Mesenchymal stem cell (in vitro differentiated cells and primary cell): ENCODE measurements at regions not wholly inside any gene's neighbourhood (a gene's known extent, or its start where the extent isn't known, plus 50 kb on each side); places are given as distances from the start of the nearest gene placed in this dataset.

Experiments
- DNase-seq: peaks from one replicate; pipeline ENCODE4 v3.0.0-alpha.2; 2013
- H2AFZ ChIP-seq: one replicate; pipeline ENCODE4 v1.6.1; 2013; ENCODE audit warnings: low read depth, mild to moderate bottlenecking, control low read depth, inconsistent platforms, low read length, moderate library complexity
- H2AK5ac ChIP-seq: 2 replicates; pipeline ENCODE4 v1.6.1; 2013; ENCODE audit warnings: low read length, moderate library complexity, mild to moderate bottlenecking, inconsistent platforms; ENCODE audit not compliant: severe bottlenecking
- H2BK120ac ChIP-seq: one replicate; pipeline ENCODE4 v1.6.1; 2013; ENCODE audit warnings: low read depth, mild to moderate bottlenecking, inconsistent platforms, low read length, moderate library complexity
- H2BK12ac ChIP-seq, 2 experiments: one replicate each; pipeline ENCODE4 v1.6.1; 2013; ENCODE audit warnings: inconsistent platforms in 2 of 2, low read length in 2 of 2, mild to moderate bottlenecking in 2 of 2, moderate library complexity in 2 of 2, control low read depth in 1 of 2
- H2BK15ac ChIP-seq: one replicate; pipeline ENCODE4 v1.6.1; 2013; ENCODE audit warnings: mild to moderate bottlenecking, low read depth, inconsistent platforms; ENCODE audit not compliant: poor library complexity, severe bottlenecking
- H2BK5ac ChIP-seq: 2 replicates; pipeline ENCODE4 v1.6.1; 2013; ENCODE audit warnings: low read depth, mild to moderate bottlenecking, low read length, control low read depth, inconsistent platforms; ENCODE audit not compliant: poor library complexity, severe bottlenecking
- H3K14ac ChIP-seq, 2 experiments: one replicate each; pipeline ENCODE4 v1.6.1; 2013; ENCODE audit warnings: inconsistent platforms in 2 of 2, low read length in 2 of 2, control low read depth in 1 of 2, mild to moderate bottlenecking in 1 of 2, moderate library complexity in 1 of 2
- H3K18ac ChIP-seq, 2 experiments: one replicate each; pipeline ENCODE4 v1.6.1; 2013; ENCODE audit warnings: inconsistent platforms in 2 of 2, low read length in 2 of 2, control low read depth in 1 of 2, low read depth in 1 of 2, mild to moderate bottlenecking in 1 of 2
- H3K23ac ChIP-seq, 2 experiments: one replicate each; pipeline ENCODE4 v1.6.1; 2013; ENCODE audit warnings: inconsistent platforms in 2 of 2, low read length in 2 of 2, mild to moderate bottlenecking in 2 of 2, moderate library complexity in 2 of 2, control low read depth in 1 of 2
- H3K27ac ChIP-seq: 2 replicates; pipeline ENCODE4 v1.5.1; 2013; ENCODE audit warnings: mild to moderate bottlenecking, moderate library complexity, low read length, control low read depth, inconsistent platforms; ENCODE audit not compliant: poor library complexity, severe bottlenecking
- H3K27me3 ChIP-seq, 2 experiments: 2 replicates each; pipeline versions ENCODE4 v1.6.1 to v1.7.0; 2013; ENCODE audit warnings: low read length in 2 of 2, mild to moderate bottlenecking in 2 of 2, moderate library complexity in 2 of 2, control low read depth in 1 of 2, inconsistent platforms in 1 of 2; ENCODE audit not compliant: control insufficient read depth in 1 of 2, insufficient read depth in 1 of 2
- H3K36me3 ChIP-seq, 2 experiments: 2 replicates each; pipeline versions ENCODE4 v1.6.1 to v1.7.0; 2013; ENCODE audit warnings: low read length in 2 of 2, control low read depth in 1 of 2, inconsistent platforms in 1 of 2, low read depth in 1 of 2, mild to moderate bottlenecking in 1 of 2; ENCODE audit not compliant: insufficient read depth in 2 of 2, control insufficient read depth in 1 of 2
- H3K4ac ChIP-seq, 2 experiments: one replicate each; pipeline ENCODE4 v1.6.1; 2013; ENCODE audit warnings: inconsistent platforms in 2 of 2, low read length in 2 of 2, mild to moderate bottlenecking in 2 of 2, moderate library complexity in 2 of 2, control low read depth in 1 of 2, low read depth in 1 of 2
- H3K4me1 ChIP-seq: 2 replicates; pipeline ENCODE4 v1.6.1; 2013; ENCODE audit warnings: low read depth, low read length, control low read depth; ENCODE audit not compliant: control insufficient read depth, insufficient read depth
- H3K4me2 ChIP-seq: 2 replicates; pipeline ENCODE4 v1.6.1; 2013; ENCODE audit warnings: low read length, mild to moderate bottlenecking, inconsistent platforms; ENCODE audit not compliant: poor library complexity, severe bottlenecking
- H3K4me3 ChIP-seq, 2 experiments: 2 replicates each; pipeline versions ENCODE4 v1.5.1 to v1.7.0; 2013; ENCODE audit warnings: low read length in 2 of 2, mild to moderate bottlenecking in 2 of 2, control low read depth in 1 of 2, low read depth in 1 of 2; ENCODE audit not compliant: insufficient read depth in 1 of 2
- H3K79me1 ChIP-seq: replicated peaks from 2 replicates; pipeline ENCODE4 v1.6.1; 2013; ENCODE audit warnings: mild to moderate bottlenecking, control low read depth, low read length, inconsistent platforms; ENCODE audit not compliant: poor library complexity, severe bottlenecking
- H3K9ac ChIP-seq: 2 replicates; pipeline ENCODE4 v1.7.0; 2013; ENCODE audit warnings: mild to moderate bottlenecking, low read length, moderate library complexity
- H3K9me3 ChIP-seq: 2 replicates; pipeline ENCODE4 v1.7.0; 2013; ENCODE audit warnings: mild to moderate bottlenecking, low read length; ENCODE audit not compliant: control insufficient read depth
- H4K8ac ChIP-seq: one replicate; pipeline ENCODE4 v1.6.1; 2013; ENCODE audit warnings: inconsistent platforms, mild to moderate bottlenecking, low read length, moderate library complexity
- H4K91ac ChIP-seq: one replicate; pipeline ENCODE4 v1.6.1; 2013; ENCODE audit warnings: mild to moderate bottlenecking, low read length, inconsistent platforms
- WGBS: methylation state at CpG from one replicate; pipeline ENCODE4 v1.1.7; 2013; ENCODE audit warnings: mixed read lengths; 5-methylcytosine and 5-hydroxymethylcytosine counted together

- no peak overlapping the region for H2BK5ac ChIP-seq
- H2AFZ ChIP-seq: no peak overlapping the region
- no peak overlapping the region for H3K18ac ChIP-seq
- H4K91ac ChIP-seq: no peak overlapping the region
- H3K4me3 ChIP-seq: no peak overlapping the region
- H3K27ac ChIP-seq: no peak overlapping the region
- no peak overlapping the region for H3K4me2 ChIP-seq
- H3K36me3 ChIP-seq: no peaks in the 10 kb centered on the region
- H2BK12ac ChIP-seq: no peak overlapping the region
- peaks cover 0 to 7% of the 10 kb centered on the region in 2 experiments for H3K27me3 ChIP-seq
- no peak overlapping the region for H3K4ac ChIP-seq
- DNase-seq: no peak
- H4K8ac ChIP-seq: no peak overlapping the region
- no peak overlapping the region for H3K14ac ChIP-seq
- H2BK120ac ChIP-seq: no peak overlapping the region
- WGBS: 75% methylated on average over 5 of the region's 6 CpGs
- no peaks in the 10 kb centered on the region for H3K4me1 ChIP-seq
- H3K9me3 ChIP-seq: no peaks in the 10 kb centered on the region
- H2AK5ac ChIP-seq: no peak overlapping the region
- H3K9ac ChIP-seq: no peak overlapping the region
- no peak overlapping the region for H2BK15ac ChIP-seq
- H3K23ac ChIP-seq: no peak overlapping the region
- H3K79me1 ChIP-seq: no peaks in the 10 kb centered on the region
Observed at GRCh38 chr11:135009125-135009524, 597.1 kb upstream of the B3GAT1 start.

- Histone ChIP-seq H2BK12ac (no peak overlapping the region), H3K9me3 (no peaks in the 10 kb centered on the region), H3K4me3 (no peak overlapping the region), H3K4me2 (no peak overlapping the region), H3K4ac (no peak overlapping the region), H3K9ac (no peak overlapping the region), H2BK120ac (no peak overlapping the region), H3K23ac (no peak overlapping the region), H2BK15ac (no peak overlapping the region), H2AFZ (no peak overlapping the region), H3K36me3 (no peaks in the 10 kb centered on the region), H2AK5ac (no peak overlapping the region), H3K14ac (no peak overlapping the region), H3K4me1 (no peaks in the 10 kb centered on the region), H3K18ac (no peak overlapping the region), H4K91ac (no peak overlapping the region), H4K8ac (no peak overlapping the region), H3K27me3 (peaks cover 0 to 7% of the 10 kb centered on the region in 2 experiments), H2BK5ac (no peak overlapping the region), H3K27ac (no peak overlapping the region), H3K79me1 (no peaks in the 10 kb centered on the region)
- no peak for DNase-seq
- WGBS: 90% methylated on average over 3 of the region's 4 CpGs
Observed at GRCh38 chr11:135008412-135008811, 596.4 kb upstream of the B3GAT1 start.

- no peak overlapping the region for H2BK5ac ChIP-seq
- 50% methylated on average over 4 of the region's 4 CpGs for WGBS
- H3K4me3 ChIP-seq: no peak overlapping the region
- H4K91ac ChIP-seq: no peak overlapping the region
- DNase-seq: no peak
- H2BK120ac ChIP-seq: no peak overlapping the region
- H2AK5ac ChIP-seq: no peak overlapping the region
- no peak overlapping the region for H3K9ac ChIP-seq
- no peak overlapping the region for H3K23ac ChIP-seq
- no peaks in the 10 kb centered on the region for H3K4me1 ChIP-seq
- H3K18ac ChIP-seq: no peak overlapping the region
- no peak overlapping the region for H3K4ac ChIP-seq
- H2AFZ ChIP-seq: no peak overlapping the region
- H4K8ac ChIP-seq: no peak overlapping the region
- H3K36me3 ChIP-seq: no peaks in the 10 kb centered on the region
- H3K9me3 ChIP-seq: no peaks in the 10 kb centered on the region
- H3K14ac ChIP-seq: no peak overlapping the region
- H3K4me2 ChIP-seq: no peak overlapping the region
- H3K79me1 ChIP-seq: no peaks in the 10 kb centered on the region
- H3K27me3 ChIP-seq: peaks cover 0 to 7% of the 10 kb centered on the region in 2 experiments
- H2BK12ac ChIP-seq: no peak overlapping the region
- H3K27ac ChIP-seq: no peak overlapping the region
- H2BK15ac ChIP-seq: no peak overlapping the region
Observed at GRCh38 chr11:135008001-135008405, 596.0 kb upstream of the B3GAT1 start.

GRCh38 chr11:135006800-135007199 lies 594.8 kb upstream of the B3GAT1 start:
- H2BK120ac ChIP-seq: no peak overlapping the region
- H3K27me3 ChIP-seq: peaks cover 0 to 7% of the 10 kb centered on the region in 2 experiments
- no peak overlapping the region for H3K18ac ChIP-seq
- H4K91ac ChIP-seq: no peak overlapping the region
- H3K4me1 ChIP-seq: no peaks in the 10 kb centered on the region
- no peak overlapping the region for H4K8ac ChIP-seq
- H3K14ac ChIP-seq: no peak overlapping the region
- no peaks in the 10 kb centered on the region for H3K36me3 ChIP-seq
- no peak overlapping the region for H3K4me3 ChIP-seq
- H2BK15ac ChIP-seq: no peak overlapping the region
- no peak overlapping the region for H3K27ac ChIP-seq
- no peak overlapping the region for H2BK12ac ChIP-seq
- H3K9me3 ChIP-seq: no peaks in the 10 kb centered on the region
- H3K9ac ChIP-seq: no peak overlapping the region
- no peak overlapping the region for H2AFZ ChIP-seq
- no peak overlapping the region for H3K23ac ChIP-seq
- H2AK5ac ChIP-seq: no peak overlapping the region
- no peak overlapping the region for H3K4ac ChIP-seq
- 66% methylated on average over 4 of the region's 4 CpGs for WGBS
- H2BK5ac ChIP-seq: no peak overlapping the region
- no peak for DNase-seq
- H3K79me1 ChIP-seq: no peaks in the 10 kb centered on the region
- H3K4me2 ChIP-seq: no peak overlapping the region
